ENCODE measurements at regions not wholly inside any gene's neighbourhood (a gene's known extent, or its start where the extent isn't known, plus 50 kb on each side); places are given as distances from the start of the nearest gene placed in this dataset.
"Not testable (repeated sequence)": the region's sequence is repeated elsewhere in the genome, so short reads cannot be mapped to it uniquely, and the experiment has no call there.

- TF ChIP-seq EZH2phosphoT487 (IDR thresholded peaks at IDR 0.05; ENCODE audit: low read length) (no peak), CTCF (IDR thresholded peaks at IDR 0.05; ENCODE audit: low read length) (no peak), EZH2 (optimal IDR thresholded peaks at IDR 0.05; ENCODE audit: low read depth, low read length) (no peak)
- H3K9ac ChIP-seq (ENCODE audit: low read length) = no peak overlapping the region
- peaks cover 7% of the 10 kb centered on the region; the same call in 1 of the 2 replicates for H3K4me1 ChIP-seq (ENCODE audit: low read length)
- H3K4me3 ChIP-seq (ENCODE audit: low read length) = no peak overlapping the region
- no peaks in the 10 kb centered on the region for H3K79me2 ChIP-seq (ENCODE audit: low read length)
- H3K4me2 ChIP-seq (ENCODE audit: low read depth, low read length) = no peak overlapping the region
- H3K9me2 ChIP-seq (replicated peaks; ENCODE audit: insufficient read depth, low read length) = no peaks in the 10 kb centered on the region
- no peaks in the 10 kb centered on the region for H3K27me3 ChIP-seq (replicated peaks; ENCODE audit: insufficient read depth, low read length)
- H3K36me3 ChIP-seq (replicated peaks; ENCODE audit: insufficient read depth, low read length) = no peaks in the 10 kb centered on the region
- H3K27ac ChIP-seq (ENCODE audit: low read length) = no peak overlapping the region
- no peaks in the 10 kb centered on the region for H4K20me1 ChIP-seq (ENCODE audit: insufficient read depth, low read length)
- no peak overlapping the region for H2AFZ ChIP-seq (ENCODE audit: low read length)
- DNase-seq = no peak
- peaks cover 8% of the 10 kb centered on the region; the same call in 1 of the 2 replicates for H3F3A ChIP-seq (ENCODE audit: insufficient read depth, low read length)
- no peaks in the 10 kb centered on the region for H3K9me3 ChIP-seq (replicated peaks; ENCODE audit: insufficient read depth, low read length)
Observed at GRCh38 chr13:58379221-58379620, 747.7 kb downstream of the PCDH17 start.

- not testable (repeated sequence) for H2AFZ ChIP-seq (ENCODE audit: low read length); H3K27me3 ChIP-seq (replicated peaks; ENCODE audit: insufficient read depth, low read length); H3K9me2 ChIP-seq (replicated peaks; ENCODE audit: insufficient read depth, low read length); H3K36me3 ChIP-seq (replicated peaks; ENCODE audit: insufficient read depth, low read length); H3K9ac ChIP-seq (ENCODE audit: low read length); H3K27ac ChIP-seq (ENCODE audit: low read length); H3K4me1 ChIP-seq (ENCODE audit: low read length); H3K4me2 ChIP-seq (ENCODE audit: low read depth, low read length); H3K79me2 ChIP-seq (ENCODE audit: low read length); H3K4me3 ChIP-seq (ENCODE audit: low read length); H3F3A ChIP-seq (ENCODE audit: insufficient read depth, low read length); H4K20me1 ChIP-seq (ENCODE audit: insufficient read depth, low read length); H3K9me3 ChIP-seq (replicated peaks; ENCODE audit: insufficient read depth, low read length); DNase-seq
Observed at GRCh38 chr13:58385336-58385735, 753.8 kb downstream of the PCDH17 start.

- H3K9me3 ChIP-seq (replicated peaks; ENCODE audit: insufficient read depth, low read length) = no peaks in the 10 kb centered on the region
- no peaks in the 10 kb centered on the region for H3K4me1 ChIP-seq (ENCODE audit: low read length)
- H2AFZ ChIP-seq (ENCODE audit: low read length) = no peak overlapping the region
- no peak overlapping the region for H3K9ac ChIP-seq (ENCODE audit: low read length)
- H3K4me3 ChIP-seq (ENCODE audit: low read length) = no peak overlapping the region
- no peaks in the 10 kb centered on the region for H3K79me2 ChIP-seq (ENCODE audit: low read length)
- H3K36me3 ChIP-seq (replicated peaks; ENCODE audit: insufficient read depth, low read length) = no peaks in the 10 kb centered on the region
- DNase-seq = no peak
- H3K27ac ChIP-seq (ENCODE audit: low read length) = no peak overlapping the region
- no peak overlapping the region for H3K4me2 ChIP-seq (ENCODE audit: low read depth, low read length)
- H3K9me2 ChIP-seq (replicated peaks; ENCODE audit: insufficient read depth, low read length) = no peaks in the 10 kb centered on the region
- H3F3A ChIP-seq (ENCODE audit: insufficient read depth, low read length) = no peaks in the 10 kb centered on the region
- no peak for TF ChIP-seq EZH2 (optimal IDR thresholded peaks at IDR 0.05; ENCODE audit: low read depth, low read length)
- no peak for TF ChIP-seq EZH2phosphoT487 (IDR thresholded peaks at IDR 0.05; ENCODE audit: low read length)
- no peak for TF ChIP-seq CTCF (IDR thresholded peaks at IDR 0.05; ENCODE audit: low read length)
- no peaks in the 10 kb centered on the region for H3K27me3 ChIP-seq (replicated peaks; ENCODE audit: insufficient read depth, low read length)
- no peaks in the 10 kb centered on the region for H4K20me1 ChIP-seq (ENCODE audit: insufficient read depth, low read length)
Observed at GRCh38 chr13:58397596-58398387, 766.2 kb downstream of the PCDH17 start.

- no peaks in the 10 kb centered on the region for H4K20me1 ChIP-seq (ENCODE audit: insufficient read depth, low read length)
- H3K4me2 ChIP-seq (ENCODE audit: low read depth, low read length) = no peak overlapping the region
- no peaks in the 10 kb centered on the region for H3F3A ChIP-seq (ENCODE audit: insufficient read depth, low read length)
- no peaks in the 10 kb centered on the region for H3K27me3 ChIP-seq (replicated peaks; ENCODE audit: insufficient read depth, low read length)
- DNase-seq = no peak
- TF ChIP-seq EZH2phosphoT487 (IDR thresholded peaks at IDR 0.05; ENCODE audit: low read length) = no peak
- no peak for TF ChIP-seq CTCF (IDR thresholded peaks at IDR 0.05; ENCODE audit: low read length)
- TF ChIP-seq EZH2 (optimal IDR thresholded peaks at IDR 0.05; ENCODE audit: low read depth, low read length) = no peak
- H2AFZ ChIP-seq (ENCODE audit: low read length) = no peak overlapping the region
- no peaks in the 10 kb centered on the region for H3K79me2 ChIP-seq (ENCODE audit: low read length)
- no peaks in the 10 kb centered on the region for H3K9me2 ChIP-seq (replicated peaks; ENCODE audit: insufficient read depth, low read length)
- H3K4me3 ChIP-seq (ENCODE audit: low read length) = no peak overlapping the region
- H3K9me3 ChIP-seq (replicated peaks; ENCODE audit: insufficient read depth, low read length) = no peaks in the 10 kb centered on the region
- no peak overlapping the region for H3K9ac ChIP-seq (ENCODE audit: low read length)
- H3K4me1 ChIP-seq (ENCODE audit: low read length) = no peaks in the 10 kb centered on the region
- no peaks in the 10 kb centered on the region for H3K36me3 ChIP-seq (replicated peaks; ENCODE audit: insufficient read depth, low read length)
- H3K27ac ChIP-seq (ENCODE audit: low read length) = no peak overlapping the region
Observed at GRCh38 chr13:58399263-58399662, 767.7 kb downstream of the PCDH17 start.
